ENCODE measurements at regions not wholly inside any gene's neighbourhood (a gene's known extent, or its start where the extent isn't known, plus 50 kb on each side); places are given as distances from the start of the nearest gene placed in this dataset.
"Not testable (repeated sequence)": the region's sequence is repeated elsewhere in the genome, so short reads cannot be mapped to it uniquely, and the experiment has no call there.

- Histone ChIP-seq H3K9me3 (no peaks in the 10 kb centered on the region), H3K4me3 (no peak overlapping the region), H3K27me3 (no peaks in the 10 kb centered on the region), H3K27ac (no peak overlapping the region), H3K36me3 (no peaks in the 10 kb centered on the region), H3K4me1 (no peaks in the 10 kb centered on the region)
- no peak for TF ChIP-seq POLR2A (IDR thresholded peaks at IDR 0.05)
- TF ChIP-seq POLR2AphosphoS5 (IDR thresholded peaks at IDR 0.05; ENCODE audit: insufficient read depth in 1 of 2, low read depth in 1 of 2): no peak
- TF ChIP-seq, protein P1, sequence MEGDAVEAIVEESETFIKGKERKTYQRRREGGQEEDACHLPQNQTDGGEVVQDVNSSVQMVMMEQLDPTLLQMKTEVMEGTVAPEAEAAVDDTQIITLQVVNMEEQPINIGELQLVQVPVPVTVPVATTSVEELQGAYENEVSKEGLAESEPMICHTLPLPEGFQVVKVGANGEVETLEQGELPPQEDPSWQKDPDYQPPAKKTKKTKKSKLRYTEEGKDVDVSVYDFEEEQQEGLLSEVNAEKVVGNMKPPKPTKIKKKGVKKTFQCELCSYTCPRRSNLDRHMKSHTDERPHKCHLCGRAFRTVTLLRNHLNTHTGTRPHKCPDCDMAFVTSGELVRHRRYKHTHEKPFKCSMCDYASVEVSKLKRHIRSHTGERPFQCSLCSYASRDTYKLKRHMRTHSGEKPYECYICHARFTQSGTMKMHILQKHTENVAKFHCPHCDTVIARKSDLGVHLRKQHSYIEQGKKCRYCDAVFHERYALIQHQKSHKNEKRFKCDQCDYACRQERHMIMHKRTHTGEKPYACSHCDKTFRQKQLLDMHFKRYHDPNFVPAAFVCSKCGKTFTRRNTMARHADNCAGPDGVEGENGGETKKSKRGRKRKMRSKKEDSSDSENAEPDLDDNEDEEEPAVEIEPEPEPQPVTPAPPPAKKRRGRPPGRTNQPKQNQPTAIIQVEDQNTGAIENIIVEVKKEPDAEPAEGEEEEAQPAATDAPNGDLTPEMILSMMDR (IDR thresholded peaks at IDR 0.05): no peak
- DNase-seq (ENCODE audit: extremely low spot score in 2 of 2): no peak
- intact Hi-C loops (cut with DNase I): no loop called here
Measured at GRCh38 chr11:123323568-123323967, 106.5 kb upstream of the GRAMD1B start.

DNA sequence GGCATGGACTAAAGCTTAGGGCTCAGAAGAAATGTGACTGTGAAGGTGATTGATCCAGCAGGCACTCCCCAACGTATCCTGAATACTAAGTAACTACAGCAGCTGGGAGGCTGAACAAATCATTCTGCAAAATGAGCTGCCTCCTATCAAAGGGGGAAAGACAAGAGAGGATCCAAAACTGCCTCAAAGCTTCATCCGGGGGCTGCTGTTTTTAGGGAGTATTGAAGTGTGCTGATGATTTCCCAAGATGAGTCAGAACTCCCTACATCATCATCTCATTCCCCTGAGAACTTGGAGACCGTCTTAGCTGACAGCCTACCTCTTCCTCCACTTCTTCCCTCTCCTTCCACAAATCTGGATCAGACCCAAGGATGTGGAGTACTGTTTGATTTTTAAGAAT is 108.4 kb upstream of the GRAMD1B start:
- H3K4me3 ChIP-seq: no peak overlapping the region
- intact Hi-C loops (cut with DNase I): no loop called here

DNA sequence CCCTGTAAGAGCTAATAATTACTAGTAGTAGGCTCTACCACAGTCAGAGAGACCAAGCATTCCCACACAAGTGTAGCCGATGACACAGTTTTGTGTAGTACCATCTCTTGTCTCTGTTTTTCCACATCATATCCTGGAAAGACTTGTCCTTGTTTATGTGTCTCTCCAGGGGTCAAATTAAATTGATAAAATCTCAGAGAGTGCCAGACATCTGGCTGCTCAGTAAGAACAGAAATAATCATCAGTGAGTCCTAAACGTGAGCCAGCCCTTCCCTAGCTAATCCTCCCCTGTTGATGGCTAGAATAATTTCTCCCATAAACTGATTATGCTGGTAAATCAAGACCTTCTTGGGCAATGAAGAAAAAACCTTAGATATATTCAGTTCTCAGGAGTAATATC is 111.4 kb upstream of the GRAMD1B start:
- no peak overlapping the region for H3K27ac ChIP-seq
- TF ChIP-seq POLR2AphosphoS5 (IDR thresholded peaks at IDR 0.05; ENCODE audit: insufficient read depth in 1 of 2, low read depth in 1 of 2) (no peak), POLR2A (IDR thresholded peaks at IDR 0.05) (no peak)
- TF ChIP-seq, protein P1 (IDR thresholded peaks at IDR 0.05): no peak
- no peaks in the 10 kb centered on the region for H3K27me3 ChIP-seq
- H3K4me3 ChIP-seq: no peak overlapping the region
- no peaks in the 10 kb centered on the region for H3K4me1 ChIP-seq
- no peaks in the 10 kb centered on the region for H3K36me3 ChIP-seq
- intact Hi-C loops (cut with DNase I): no loop called here
- no peak for DNase-seq (ENCODE audit: extremely low spot score in 2 of 2)
- H3K9me3 ChIP-seq: no peaks in the 10 kb centered on the region

More for the DNA sequence above, 108.4 kb upstream of the GRAMD1B start:
- Histone ChIP-seq H3K27ac (no peak overlapping the region), H3K27me3 (no peaks in the 10 kb centered on the region), H3K36me3 (no peaks in the 10 kb centered on the region), H3K4me1 (no peaks in the 10 kb centered on the region), H3K9me3 (no peaks in the 10 kb centered on the region)
- TF ChIP-seq POLR2A (IDR thresholded peaks at IDR 0.05): no peak
- DNase-seq (ENCODE audit: extremely low spot score in 2 of 2): no peak

DNA sequence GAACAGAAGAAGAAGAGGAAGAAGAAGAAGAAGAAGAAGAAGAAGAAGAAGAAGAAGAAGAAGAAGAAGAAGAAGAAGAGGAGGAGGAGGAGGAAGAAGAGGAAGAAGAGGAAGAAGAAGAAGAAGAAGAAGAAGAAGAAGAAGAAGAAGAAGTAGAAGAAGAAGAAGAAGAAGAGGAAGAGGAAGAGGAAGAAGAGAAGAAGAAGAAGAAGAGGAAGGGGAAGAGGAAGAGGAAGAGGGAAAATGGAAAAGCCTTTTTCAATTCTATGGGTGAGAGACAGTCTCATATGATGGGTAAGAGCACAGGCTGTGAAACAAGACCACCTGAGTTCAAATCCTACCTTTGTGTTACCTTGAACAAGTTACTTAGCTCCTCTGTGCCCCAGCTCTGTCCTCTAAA is 111.9 kb upstream of the GRAMD1B start:
- intact Hi-C loops (cut with DNase I); H3K4me3 ChIP-seq; H3K9me3 ChIP-seq; H3K4me1 ChIP-seq; DNase-seq (ENCODE audit: extremely low spot score in 2 of 2); H3K27ac ChIP-seq; H3K27me3 ChIP-seq; H3K36me3 ChIP-seq: not testable (repeated sequence)

DNA sequence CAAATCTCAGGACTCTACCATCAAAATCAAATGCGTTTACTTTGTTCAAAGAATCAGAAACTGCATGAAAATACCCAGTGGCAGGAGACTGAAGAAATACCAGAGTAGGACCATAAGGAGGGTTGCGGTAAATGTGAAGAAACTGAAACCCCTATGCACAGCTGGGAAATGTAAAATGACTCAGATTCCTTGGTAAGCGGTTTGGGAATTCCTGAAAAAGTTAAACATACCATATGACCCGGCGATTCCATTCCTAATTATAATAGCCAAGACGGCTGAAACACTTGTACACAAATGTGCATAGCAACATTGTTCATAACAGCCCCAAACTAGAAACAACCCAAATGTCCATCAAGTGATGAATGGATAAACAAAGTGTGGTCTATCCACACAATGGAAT is 114.1 kb upstream of the GRAMD1B start:
- H3K27me3 ChIP-seq: no peaks in the 10 kb centered on the region
- intact Hi-C loops (cut with DNase I): no loop called here
- no peaks in the 10 kb centered on the region for H3K4me1 ChIP-seq
- no peak for DNase-seq (ENCODE audit: extremely low spot score in 2 of 2)
- H3K4me3 ChIP-seq: no peak overlapping the region
- H3K9me3 ChIP-seq: no peaks in the 10 kb centered on the region
- H3K27ac ChIP-seq: no peak overlapping the region
- H3K36me3 ChIP-seq: no peaks in the 10 kb centered on the region
- TF ChIP-seq, protein P1 (IDR thresholded peaks at IDR 0.05): no peak
- no peak for TF ChIP-seq POLR2A (IDR thresholded peaks at IDR 0.05)
- TF ChIP-seq POLR2AphosphoS5 (IDR thresholded peaks at IDR 0.05; ENCODE audit: insufficient read depth in 1 of 2, low read depth in 1 of 2): no peak

DNA sequence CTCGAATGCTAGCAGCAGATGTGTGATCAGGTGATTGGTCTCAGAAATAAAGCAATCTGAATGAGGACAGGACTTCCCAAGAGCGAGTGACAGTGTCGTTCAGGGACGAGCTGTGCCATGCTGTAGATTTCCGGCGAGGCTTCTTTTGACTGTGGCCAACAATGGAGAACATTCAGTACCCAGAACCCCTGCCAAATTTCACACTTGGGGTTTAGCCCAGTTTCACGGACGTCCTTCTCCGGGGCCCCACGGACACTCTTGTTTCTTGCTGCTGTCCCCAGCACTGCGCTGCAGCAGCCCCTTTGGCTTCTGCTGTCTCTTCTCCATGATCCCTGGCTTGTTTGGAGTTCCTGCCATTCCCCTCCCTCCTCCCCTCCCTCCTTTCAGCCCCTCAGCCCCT is 115.1 kb upstream of the GRAMD1B start:
- Histone ChIP-seq H3K27me3 (no peaks in the 10 kb centered on the region), H3K36me3 (no peaks in the 10 kb centered on the region), H3K9me3 (no peaks in the 10 kb centered on the region), H3K4me3 (no peak overlapping the region), H3K27ac (no peak overlapping the region), H3K4me1 (no peaks in the 10 kb centered on the region)
- no peak for DNase-seq (ENCODE audit: extremely low spot score in 2 of 2)
- TF ChIP-seq POLR2AphosphoS5 (IDR thresholded peaks at IDR 0.05; ENCODE audit: insufficient read depth in 1 of 2, low read depth in 1 of 2) (no peak), POLR2A (IDR thresholded peaks at IDR 0.05) (no peak)
- TF ChIP-seq, protein P1 (IDR thresholded peaks at IDR 0.05): no peak
- intact Hi-C loops (cut with DNase I): no loop called here
